ENCODE measurements at regions not wholly inside any gene's neighbourhood (a gene's known extent, or its start where the extent isn't known, plus 50 kb on each side); places are given as distances from the start of the nearest gene placed in this dataset.

GRCh38 chr1:101080859-101081258 lies 55.3 kb upstream of the DPH5 start:
- Histone ChIP-seq H3K9ac (ENCODE audit: insufficient read depth in 1 of 2, low read length in 2 of 2) (no peak overlapping the region), H3K4me3 (no peak overlapping the region), H3K36me3 (ENCODE audit: control insufficient read depth in 4 of 4, insufficient read depth in 4 of 4, low read length in 4 of 4) (peaks cover 0 to 6% (median 0%) of the 10 kb centered on the region in 4 donors), H3K27ac (ENCODE audit: low read depth in 1 of 2, low read length in 1 of 2) (no peak overlapping the region), H3K9me3 (ENCODE audit: control insufficient read depth in 4 of 4, insufficient read depth in 3 of 4, low read length in 3 of 4) (no peaks in the 10 kb centered on the region), H3K27me3 (ENCODE audit: control insufficient read depth in 3 of 3, insufficient read depth in 3 of 3, low read length in 2 of 3) (no peaks in the 10 kb centered on the region), H3K4me1 (ENCODE audit: control insufficient read depth in 5 of 5, insufficient read depth in 5 of 5, low read length in 5 of 5) (peaks cover 0 to 15% (median 0%) of the 10 kb centered on the region in 5 donors)
- WGBS, 2 donors: 96 to 98% methylated on average over 3 of the region's 3 CpGs
- no peak for DNase-seq
- TF ChIP-seq CTCF (IDR thresholded peaks at IDR 0.05; ENCODE audit: control extremely low read depth, extremely low read depth): no peak
- no peak for ATAC-seq (ENCODE audit: insufficient read depth, low FRiP score)

GRCh38 chr1:101079341-101079740 lies 53.8 kb upstream of the DPH5 start:
- no peak for DNase-seq
- Histone ChIP-seq H3K36me3 (ENCODE audit: control insufficient read depth in 4 of 4, insufficient read depth in 4 of 4, low read length in 4 of 4) (peaks cover 0 to 6% (median 2%) of the 10 kb centered on the region in 4 donors), H3K4me1 (ENCODE audit: control insufficient read depth in 5 of 5, insufficient read depth in 5 of 5, low read length in 5 of 5) (peaks cover 0 to 12% (median 0%) of the 10 kb centered on the region in 5 donors), H3K27me3 (ENCODE audit: control insufficient read depth in 3 of 3, insufficient read depth in 3 of 3, low read length in 2 of 3) (no peaks in the 10 kb centered on the region), H3K9me3 (ENCODE audit: control insufficient read depth in 4 of 4, insufficient read depth in 3 of 4, low read length in 3 of 4) (no peaks in the 10 kb centered on the region), H3K27ac (ENCODE audit: low read depth in 1 of 2, low read length in 1 of 2) (no peak overlapping the region), H3K9ac (ENCODE audit: insufficient read depth in 1 of 2, low read length in 2 of 2) (no peak overlapping the region), H3K4me3 (no peak overlapping the region)
- ATAC-seq (ENCODE audit: insufficient read depth, low FRiP score): no peak
- TF ChIP-seq CTCF (IDR thresholded peaks at IDR 0.05; ENCODE audit: control extremely low read depth, extremely low read depth): no peak
- WGBS, 2 donors: 40 to 69% methylated on average over 4 of the region's 4 CpGs

GRCh38 chr1:101077849-101078248 lies 52.3 kb upstream of the DPH5 start:
- Histone ChIP-seq H3K27ac (ENCODE audit: low read depth in 1 of 2, low read length in 1 of 2) (no peak overlapping the region), H3K9ac (ENCODE audit: insufficient read depth in 1 of 2, low read length in 2 of 2) (no peak overlapping the region), H3K27me3 (ENCODE audit: control insufficient read depth in 3 of 3, insufficient read depth in 3 of 3, low read length in 2 of 3) (no peaks in the 10 kb centered on the region), H3K4me3 (no peak overlapping the region), H3K4me1 (ENCODE audit: control insufficient read depth in 5 of 5, insufficient read depth in 5 of 5, low read length in 5 of 5) (no peaks in the 10 kb centered on the region), H3K36me3 (ENCODE audit: control insufficient read depth in 4 of 4, insufficient read depth in 4 of 4, low read length in 4 of 4) (peaks cover 0 to 6% (median 2%) of the 10 kb centered on the region in 4 donors), H3K9me3 (ENCODE audit: control insufficient read depth in 4 of 4, insufficient read depth in 3 of 4, low read length in 3 of 4) (no peaks in the 10 kb centered on the region)
- no peak for TF ChIP-seq CTCF (IDR thresholded peaks at IDR 0.05; ENCODE audit: control extremely low read depth, extremely low read depth)
- ATAC-seq (ENCODE audit: insufficient read depth, low FRiP score) (no peak), DNase-seq (no peak)
- 92 to 97% methylated on average over 4 of the region's 4 CpGs for WGBS, 2 donors

- TF ChIP-seq CTCF (IDR thresholded peaks at IDR 0.05; ENCODE audit: control extremely low read depth, extremely low read depth): no peak
- H3K4me3 ChIP-seq: no peak overlapping the region
- WGBS, 2 donors: 98 to 100% methylated on average over 2 of the region's 2 CpGs
- no peak for DNase-seq
- H3K27ac ChIP-seq (ENCODE audit: low read depth in 1 of 2, low read length in 1 of 2): no peak overlapping the region
- H3K27me3 ChIP-seq (ENCODE audit: control insufficient read depth in 3 of 3, insufficient read depth in 3 of 3, low read length in 2 of 3): no peaks in the 10 kb centered on the region
- H3K9me3 ChIP-seq (ENCODE audit: control insufficient read depth in 4 of 4, insufficient read depth in 3 of 4, low read length in 3 of 4): no peaks in the 10 kb centered on the region
- H3K4me1 ChIP-seq (ENCODE audit: control insufficient read depth in 5 of 5, insufficient read depth in 5 of 5, low read length in 5 of 5): peaks cover 0 to 5% (median 4%) of the 10 kb centered on the region in 5 donors
- ATAC-seq (ENCODE audit: insufficient read depth, low FRiP score): no peak
- no peak overlapping the region for H3K9ac ChIP-seq (ENCODE audit: insufficient read depth in 1 of 2, low read length in 2 of 2)
- H3K36me3 ChIP-seq (ENCODE audit: control insufficient read depth in 4 of 4, insufficient read depth in 4 of 4, low read length in 4 of 4): peaks cover 0 to 6% (median 2%) of the 10 kb centered on the region in 4 donors
These were observed 50.3 kb upstream of the DPH5 start for GRCh38 chr1:101075926-101076325.

Data from lung (tissue), 11 donors.